ENCODE measurements at regions not wholly inside any gene's neighbourhood (a gene's known extent, or its start where the extent isn't known, plus 50 kb on each side); places are given as distances from the start of the nearest gene placed in this dataset.

DNA sequence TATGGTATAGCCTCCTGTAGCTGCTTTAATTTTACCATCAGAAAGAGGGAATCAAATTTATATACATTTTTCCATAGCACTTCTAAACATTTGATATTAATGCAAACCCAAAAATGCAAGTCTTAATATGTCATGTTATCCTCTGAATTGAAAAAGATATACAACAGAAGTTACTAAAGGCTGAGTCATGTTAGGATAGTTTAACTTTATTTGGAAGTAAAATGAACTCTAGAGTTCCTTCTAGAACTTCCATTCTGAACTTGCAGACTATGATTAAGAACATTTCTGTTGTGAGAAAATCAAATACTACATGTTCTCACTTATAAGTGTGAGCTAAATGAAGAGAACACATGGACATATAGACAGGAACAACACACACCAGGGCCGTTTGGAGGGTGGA lies 317.3 kb upstream of the PRR16 start:
- TF ChIP-seq, protein P1, sequence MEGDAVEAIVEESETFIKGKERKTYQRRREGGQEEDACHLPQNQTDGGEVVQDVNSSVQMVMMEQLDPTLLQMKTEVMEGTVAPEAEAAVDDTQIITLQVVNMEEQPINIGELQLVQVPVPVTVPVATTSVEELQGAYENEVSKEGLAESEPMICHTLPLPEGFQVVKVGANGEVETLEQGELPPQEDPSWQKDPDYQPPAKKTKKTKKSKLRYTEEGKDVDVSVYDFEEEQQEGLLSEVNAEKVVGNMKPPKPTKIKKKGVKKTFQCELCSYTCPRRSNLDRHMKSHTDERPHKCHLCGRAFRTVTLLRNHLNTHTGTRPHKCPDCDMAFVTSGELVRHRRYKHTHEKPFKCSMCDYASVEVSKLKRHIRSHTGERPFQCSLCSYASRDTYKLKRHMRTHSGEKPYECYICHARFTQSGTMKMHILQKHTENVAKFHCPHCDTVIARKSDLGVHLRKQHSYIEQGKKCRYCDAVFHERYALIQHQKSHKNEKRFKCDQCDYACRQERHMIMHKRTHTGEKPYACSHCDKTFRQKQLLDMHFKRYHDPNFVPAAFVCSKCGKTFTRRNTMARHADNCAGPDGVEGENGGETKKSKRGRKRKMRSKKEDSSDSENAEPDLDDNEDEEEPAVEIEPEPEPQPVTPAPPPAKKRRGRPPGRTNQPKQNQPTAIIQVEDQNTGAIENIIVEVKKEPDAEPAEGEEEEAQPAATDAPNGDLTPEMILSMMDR (conservative IDR thresholded peaks at IDR 0.05; ENCODE audit: low read depth, low read length): no peak
- TF ChIP-seq CHD1 (IDR thresholded peaks at IDR 0.05; ENCODE audit: low read depth, low read length) (no peak), MAFK (IDR thresholded peaks at IDR 0.05; ENCODE audit: low read depth, low read length) (peak; percentile 30; the same call in 1 of the 2 replicates), POLR2A (IDR thresholded peaks at IDR 0.05; ENCODE audit: low read depth, low read length) (no peak), MAZ (IDR thresholded peaks at IDR 0.05; ENCODE audit: borderline replicate concordance, low read depth, low read length) (no peak), RAD21 (IDR thresholded peaks at IDR 0.05; ENCODE audit: low read length) (no peak), RFX5 (IDR thresholded peaks at IDR 0.05; ENCODE audit: low read depth, low read length) (no peak), RCOR1 (IDR thresholded peaks at IDR 0.05; ENCODE audit: insufficient replicate concordance, low read length) (no peak), FOS (IDR thresholded peaks at IDR 0.05; ENCODE audit: low read depth, low read length) (0 out of 2 replicates have a peak, but pooled peaks have one; percentile 32), SMC3 (IDR thresholded peaks at IDR 0.05; ENCODE audit: low read depth, low read length) (no peak)
- TF ChIP-seq, protein P2, sequence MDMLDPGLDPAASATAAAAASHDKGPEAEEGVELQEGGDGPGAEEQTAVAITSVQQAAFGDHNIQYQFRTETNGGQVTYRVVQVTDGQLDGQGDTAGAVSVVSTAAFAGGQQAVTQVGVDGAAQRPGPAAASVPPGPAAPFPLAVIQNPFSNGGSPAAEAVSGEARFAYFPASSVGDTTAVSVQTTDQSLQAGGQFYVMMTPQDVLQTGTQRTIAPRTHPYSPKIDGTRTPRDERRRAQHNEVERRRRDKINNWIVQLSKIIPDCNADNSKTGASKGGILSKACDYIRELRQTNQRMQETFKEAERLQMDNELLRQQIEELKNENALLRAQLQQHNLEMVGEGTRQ (IDR thresholded peaks at IDR 0.05; ENCODE audit: low read depth, low read length): no peak
